ENCODE measurements at regions not wholly inside any gene's neighbourhood (a gene's known extent, or its start where the extent isn't known, plus 50 kb on each side); places are given as distances from the start of the nearest gene placed in this dataset.

DNA sequence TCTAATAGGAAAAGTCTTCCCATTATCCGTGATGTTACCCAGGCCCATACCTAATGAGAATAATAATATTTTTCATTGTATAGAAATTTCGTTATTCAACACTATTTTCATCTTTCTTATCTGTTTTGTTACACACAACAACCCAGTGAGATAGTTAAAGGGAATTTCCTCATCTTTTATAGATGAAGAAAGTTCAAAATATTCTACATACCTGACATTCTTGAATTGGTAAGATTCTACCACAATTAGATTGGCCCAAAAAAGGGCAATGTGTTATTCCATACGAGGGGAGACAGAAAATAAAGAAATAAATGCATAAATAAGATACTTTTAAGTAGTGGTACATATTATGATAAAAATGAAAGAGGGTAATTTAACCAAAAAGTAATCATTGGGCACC, 405.5 kb upstream of the ADAMTS5 start:
- DNase-seq (ENCODE audit: low spot score) (no peak), ATAC-seq (no peak)
- peaks cover 11% of the 10 kb centered on the region for H3K9me3 Mint-ChIP-seq
- peaks cover 58% of the 10 kb centered on the region for H3K4me1 Mint-ChIP-seq
- no peak overlapping the region for H3K27ac Mint-ChIP-seq
- no peak overlapping the region for H3K4me3 Mint-ChIP-seq
- peaks cover 4% of the 10 kb centered on the region for H3K36me3 Mint-ChIP-seq
- H3K27me3 Mint-ChIP-seq (ENCODE audit: low read depth): no peaks in the 10 kb centered on the region
- ChIA-PET CTCF (no interaction called here), POLR2A (no interaction called here)
- TF ChIP-seq ZNF232 (CRISPR knock-in tag; IDR thresholded peaks at IDR 0.05): no peak
- TF ChIP-seq ZNF219 (CRISPR knock-in tag; IDR thresholded peaks at IDR 0.05; ENCODE audit: borderline replicate concordance): no peak
- no peak for TF ChIP-seq JUN (CRISPR knock-in tag; IDR thresholded peaks at IDR 0.05)
- TF ChIP-seq SOX15 (CRISPR knock-in tag; IDR thresholded peaks at IDR 0.05): no peak
- no peak for TF ChIP-seq OVOL2 (CRISPR knock-in tag; IDR thresholded peaks at IDR 0.05; ENCODE audit: borderline replicate concordance)
- TF ChIP-seq SMAD3 (CRISPR knock-in tag; IDR thresholded peaks at IDR 0.05; ENCODE audit: borderline replicate concordance): no peak
- no peak for TF ChIP-seq ETV6 (CRISPR knock-in tag; IDR thresholded peaks at IDR 0.05)
- TF ChIP-seq, protein P1, sequence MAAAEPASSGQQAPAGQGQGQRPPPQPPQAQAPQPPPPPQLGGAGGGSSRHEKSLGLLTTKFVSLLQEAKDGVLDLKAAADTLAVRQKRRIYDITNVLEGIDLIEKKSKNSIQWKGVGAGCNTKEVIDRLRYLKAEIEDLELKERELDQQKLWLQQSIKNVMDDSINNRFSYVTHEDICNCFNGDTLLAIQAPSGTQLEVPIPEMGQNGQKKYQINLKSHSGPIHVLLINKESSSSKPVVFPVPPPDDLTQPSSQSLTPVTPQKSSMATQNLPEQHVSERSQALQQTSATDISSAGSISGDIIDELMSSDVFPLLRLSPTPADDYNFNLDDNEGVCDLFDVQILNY (CRISPR knock-in tag; IDR thresholded peaks at IDR 0.05): no peak
- TF ChIP-seq SP1 (CRISPR knock-in tag; conservative IDR thresholded peaks at IDR 0.05): no peak
- no peak for TF ChIP-seq ZNF423 (CRISPR knock-in tag; IDR thresholded peaks at IDR 0.05)

DNA sequence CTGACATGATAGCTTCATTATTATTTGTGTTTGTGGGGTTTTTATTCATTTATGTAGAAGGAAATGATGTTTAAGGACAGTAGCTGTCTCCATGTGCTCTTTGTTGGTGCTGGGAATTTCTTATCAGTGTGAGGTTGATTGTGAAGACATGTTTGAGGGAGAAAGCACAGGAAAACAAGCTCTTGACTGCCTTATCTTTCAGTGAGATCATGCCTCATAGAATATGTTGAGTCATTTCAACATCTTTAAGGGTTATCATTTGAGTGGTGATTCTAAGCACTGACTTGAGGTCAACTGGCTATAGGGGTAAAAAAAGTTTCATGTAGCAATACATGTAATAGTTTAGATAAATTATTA, 405.1 kb upstream of the ADAMTS5 start:
- H3K4me3 Mint-ChIP-seq: no peak overlapping the region
- ChIA-PET POLR2A (no interaction called here), CTCF (no interaction called here)
- H3K4me1 Mint-ChIP-seq: peaks cover 58% of the 10 kb centered on the region
- H3K36me3 Mint-ChIP-seq: peaks cover 8% of the 10 kb centered on the region
- TF ChIP-seq CBFB (CRISPR knock-in tag; IDR thresholded peaks at IDR 0.05; ENCODE audit: low read depth) (no peak), NFE2L1 (CRISPR knock-in tag; IDR thresholded peaks at IDR 0.05) (no peak), FOXJ3 (CRISPR knock-in tag; IDR thresholded peaks at IDR 0.05; ENCODE audit: borderline replicate concordance) (no peak), ZNF138 (CRISPR knock-in tag; conservative IDR thresholded peaks at IDR 0.05) (no peak), HMGA2 (CRISPR knock-in tag; IDR thresholded peaks at IDR 0.05) (no peak)
- TF ChIP-seq, protein P2, sequence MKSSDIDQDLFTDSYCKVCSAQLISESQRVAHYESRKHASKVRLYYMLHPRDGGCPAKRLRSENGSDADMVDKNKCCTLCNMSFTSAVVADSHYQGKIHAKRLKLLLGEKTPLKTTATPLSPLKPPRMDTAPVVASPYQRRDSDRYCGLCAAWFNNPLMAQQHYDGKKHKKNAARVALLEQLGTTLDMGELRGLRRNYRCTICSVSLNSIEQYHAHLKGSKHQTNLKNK (CRISPR knock-in tag; IDR thresholded peaks at IDR 0.05): no peak
- DNase-seq (ENCODE audit: low spot score): no peak
- no peak for ATAC-seq
- no peaks in the 10 kb centered on the region for H3K27me3 Mint-ChIP-seq (ENCODE audit: low read depth)
- H3K9me3 Mint-ChIP-seq: peaks cover 13% of the 10 kb centered on the region
- H3K27ac Mint-ChIP-seq: peak overlapping the region; percentile 51

DNA sequence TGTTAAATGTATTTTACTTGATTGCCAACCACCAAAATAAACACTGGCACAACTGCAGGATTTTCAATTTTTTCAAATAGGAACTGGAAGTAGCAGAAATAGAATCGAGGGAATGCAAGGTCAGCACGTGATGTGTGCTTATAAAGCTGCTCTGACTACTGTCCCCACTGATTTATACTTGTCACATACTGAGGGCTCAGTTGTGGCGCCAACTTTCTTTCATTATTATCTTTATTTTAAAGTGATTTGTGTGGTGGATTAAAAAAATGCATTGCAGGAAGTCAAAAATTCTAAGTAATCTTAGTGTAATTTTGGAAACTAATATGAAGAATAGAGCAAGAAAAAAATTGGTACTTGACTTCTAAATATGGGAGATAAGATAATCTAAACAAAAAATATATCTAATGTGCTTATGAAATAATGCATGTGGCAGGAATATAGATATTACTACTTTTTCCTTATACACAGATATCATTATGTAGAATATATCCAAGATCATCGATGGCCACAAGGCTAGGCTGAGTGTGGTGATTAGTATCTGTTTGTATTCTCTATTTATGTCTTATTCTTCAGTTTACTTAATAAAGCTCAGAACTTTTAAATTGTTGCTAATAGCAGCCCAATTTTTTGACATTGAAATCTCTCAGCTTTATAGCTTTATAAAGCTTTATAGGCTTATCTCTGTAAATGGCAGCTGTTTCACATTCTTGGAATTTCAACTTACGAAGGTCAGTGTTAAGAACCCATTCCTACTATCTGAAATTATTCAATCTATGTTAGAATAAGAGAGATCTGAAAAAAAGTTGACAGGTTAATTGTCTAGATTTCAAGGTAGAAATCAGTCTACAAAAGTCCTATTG, 404.5 kb upstream of the ADAMTS5 start:
- Mint-ChIP-seq H3K36me3 (peaks cover 9% of the 10 kb centered on the region), H3K4me3 (no peak overlapping the region), H3K9me3 (peaks cover 13% of the 10 kb centered on the region), H3K27ac (peak overlapping the region; percentile 64), H3K4me1 (peaks cover 58% of the 10 kb centered on the region), H3K27me3 (ENCODE audit: low read depth) (no peaks in the 10 kb centered on the region)
- DNase-seq (ENCODE audit: low spot score) (no peak), ATAC-seq (no peak)
- CTCF ChIA-PET: interaction anchor here (0.6 kb wide), 1 partner anchor 239 kb away, joined by 4 read pairs; no protein-coding TSS in a partner anchor
- POLR2A ChIA-PET: no interaction called here
- TF ChIP-seq, protein P3, sequence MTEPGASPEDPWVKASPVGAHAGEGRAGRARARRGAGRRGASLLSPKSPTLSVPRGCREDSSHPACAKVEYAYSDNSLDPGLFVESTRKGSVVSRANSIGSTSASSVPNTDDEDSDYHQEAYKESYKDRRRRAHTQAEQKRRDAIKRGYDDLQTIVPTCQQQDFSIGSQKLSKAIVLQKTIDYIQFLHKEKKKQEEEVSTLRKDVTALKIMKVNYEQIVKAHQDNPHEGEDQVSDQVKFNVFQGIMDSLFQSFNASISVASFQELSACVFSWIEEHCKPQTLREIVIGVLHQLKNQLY (CRISPR knock-in tag; IDR thresholded peaks at IDR 0.05): no peak
- TF ChIP-seq ZNF416 (CRISPR knock-in tag; IDR thresholded peaks at IDR 0.05) (no peak), NR3C1 (CRISPR knock-in tag; conservative IDR thresholded peaks at IDR 0.05; ENCODE audit: low read depth) (no peak), FOXJ3 (CRISPR knock-in tag; IDR thresholded peaks at IDR 0.05; ENCODE audit: borderline replicate concordance) (no peak), ZNF138 (CRISPR knock-in tag; conservative IDR thresholded peaks at IDR 0.05) (no peak), RORB (CRISPR knock-in tag; IDR thresholded peaks at IDR 0.05) (no peak), HMGA2 (CRISPR knock-in tag; IDR thresholded peaks at IDR 0.05) (no peak)
- TF ChIP-seq, protein P4, sequence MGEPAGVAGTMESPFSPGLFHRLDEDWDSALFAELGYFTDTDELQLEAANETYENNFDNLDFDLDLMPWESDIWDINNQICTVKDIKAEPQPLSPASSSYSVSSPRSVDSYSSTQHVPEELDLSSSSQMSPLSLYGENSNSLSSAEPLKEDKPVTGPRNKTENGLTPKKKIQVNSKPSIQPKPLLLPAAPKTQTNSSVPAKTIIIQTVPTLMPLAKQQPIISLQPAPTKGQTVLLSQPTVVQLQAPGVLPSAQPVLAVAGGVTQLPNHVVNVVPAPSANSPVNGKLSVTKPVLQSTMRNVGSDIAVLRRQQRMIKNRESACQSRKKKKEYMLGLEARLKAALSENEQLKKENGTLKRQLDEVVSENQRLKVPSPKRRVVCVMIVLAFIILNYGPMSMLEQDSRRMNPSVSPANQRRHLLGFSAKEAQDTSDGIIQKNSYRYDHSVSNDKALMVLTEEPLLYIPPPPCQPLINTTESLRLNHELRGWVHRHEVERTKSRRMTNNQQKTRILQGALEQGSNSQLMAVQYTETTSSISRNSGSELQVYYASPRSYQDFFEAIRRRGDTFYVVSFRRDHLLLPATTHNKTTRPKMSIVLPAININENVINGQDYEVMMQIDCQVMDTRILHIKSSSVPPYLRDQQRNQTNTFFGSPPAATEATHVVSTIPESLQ (CRISPR knock-in tag; IDR thresholded peaks at IDR 0.05): no peak
- TF ChIP-seq, protein P5, sequence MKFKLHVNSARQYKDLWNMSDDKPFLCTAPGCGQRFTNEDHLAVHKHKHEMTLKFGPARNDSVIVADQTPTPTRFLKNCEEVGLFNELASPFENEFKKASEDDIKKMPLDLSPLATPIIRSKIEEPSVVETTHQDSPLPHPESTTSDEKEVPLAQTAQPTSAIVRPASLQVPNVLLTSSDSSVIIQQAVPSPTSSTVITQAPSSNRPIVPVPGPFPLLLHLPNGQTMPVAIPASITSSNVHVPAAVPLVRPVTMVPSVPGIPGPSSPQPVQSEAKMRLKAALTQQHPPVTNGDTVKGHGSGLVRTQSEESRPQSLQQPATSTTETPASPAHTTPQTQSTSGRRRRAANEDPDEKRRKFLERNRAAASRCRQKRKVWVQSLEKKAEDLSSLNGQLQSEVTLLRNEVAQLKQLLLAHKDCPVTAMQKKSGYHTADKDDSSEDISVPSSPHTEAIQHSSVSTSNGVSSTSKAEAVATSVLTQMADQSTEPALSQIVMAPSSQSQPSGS (CRISPR knock-in tag; IDR thresholded peaks at IDR 0.05; ENCODE audit: borderline replicate concordance, low read depth): no peak
- TF ChIP-seq, protein P6, sequence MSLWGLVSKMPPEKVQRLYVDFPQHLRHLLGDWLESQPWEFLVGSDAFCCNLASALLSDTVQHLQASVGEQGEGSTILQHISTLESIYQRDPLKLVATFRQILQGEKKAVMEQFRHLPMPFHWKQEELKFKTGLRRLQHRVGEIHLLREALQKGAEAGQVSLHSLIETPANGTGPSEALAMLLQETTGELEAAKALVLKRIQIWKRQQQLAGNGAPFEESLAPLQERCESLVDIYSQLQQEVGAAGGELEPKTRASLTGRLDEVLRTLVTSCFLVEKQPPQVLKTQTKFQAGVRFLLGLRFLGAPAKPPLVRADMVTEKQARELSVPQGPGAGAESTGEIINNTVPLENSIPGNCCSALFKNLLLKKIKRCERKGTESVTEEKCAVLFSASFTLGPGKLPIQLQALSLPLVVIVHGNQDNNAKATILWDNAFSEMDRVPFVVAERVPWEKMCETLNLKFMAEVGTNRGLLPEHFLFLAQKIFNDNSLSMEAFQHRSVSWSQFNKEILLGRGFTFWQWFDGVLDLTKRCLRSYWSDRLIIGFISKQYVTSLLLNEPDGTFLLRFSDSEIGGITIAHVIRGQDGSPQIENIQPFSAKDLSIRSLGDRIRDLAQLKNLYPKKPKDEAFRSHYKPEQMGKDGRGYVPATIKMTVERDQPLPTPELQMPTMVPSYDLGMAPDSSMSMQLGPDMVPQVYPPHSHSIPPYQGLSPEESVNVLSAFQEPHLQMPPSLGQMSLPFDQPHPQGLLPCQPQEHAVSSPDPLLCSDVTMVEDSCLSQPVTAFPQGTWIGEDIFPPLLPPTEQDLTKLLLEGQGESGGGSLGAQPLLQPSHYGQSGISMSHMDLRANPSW (CRISPR knock-in tag; conservative IDR thresholded peaks at IDR 0.05; ENCODE audit: low read depth): no peak
